Aorta (tissue), 5 donors: ENCODE measurements at regions not wholly inside any gene's neighbourhood (a gene's known extent, or its start where the extent isn't known, plus 50 kb on each side); places are given as distances from the start of the nearest gene placed in this dataset.
"Not testable (repeated sequence)": the region's sequence is repeated elsewhere in the genome, so short reads cannot be mapped to it uniquely, and the experiment has no call there.

Experiments used
- ATAC-seq: fragments of 200-7000 bp; cut with Tn5 transposase; one replicate; pipeline ENCODE4 v1.9.1; 2022; ENCODE audit warnings: moderate library complexity; ENCODE audit not compliant: low FRiP score
- DNase-seq, 2 donors: peaks; one replicate each; pipeline ENCODE4 v3.0.0-alpha.2; 2020
- H3K27ac ChIP-seq, 2 donors: one replicate each; pipeline ENCODE4 v1.5.1; 2013; ENCODE audit warnings: low read length in 2 of 2, mild to moderate bottlenecking in 2 of 2, moderate library complexity in 2 of 2, control low read depth in 1 of 2, inconsistent platforms in 1 of 2, low read depth in 1 of 2
- H3K27me3 ChIP-seq, 2 donors: one replicate each; pipeline ENCODE4 v1.6.1; 2013; ENCODE audit warnings: control low read depth in 1 of 2, low read length in 1 of 2, mild to moderate bottlenecking in 1 of 2, moderate library complexity in 1 of 2; ENCODE audit not compliant: insufficient read depth in 2 of 2, control insufficient read depth in 1 of 2
- H3K36me3 ChIP-seq, 2 donors: one replicate each; pipeline ENCODE4 v1.6.1; 2013; ENCODE audit warnings: control low read depth in 1 of 2, low read length in 1 of 2, mild to moderate bottlenecking in 1 of 2; ENCODE audit not compliant: insufficient read depth in 2 of 2, control insufficient read depth in 1 of 2
- H3K4me1 ChIP-seq, 2 donors: one replicate each; pipeline ENCODE4 v1.6.1; 2013; ENCODE audit warnings: low read length in 2 of 2, control low read depth in 1 of 2, mild to moderate bottlenecking in 1 of 2, moderate library complexity in 1 of 2; ENCODE audit not compliant: insufficient read depth in 2 of 2, control insufficient read depth in 1 of 2
- H3K4me3 ChIP-seq, 2 donors: one replicate each; pipeline ENCODE4 v1.5.1; 2013; ENCODE audit warnings: low read length in 2 of 2, control low read depth in 1 of 2, mild to moderate bottlenecking in 1 of 2
- H3K9me3 ChIP-seq: one replicate; pipeline ENCODE4 v1.6.1; 2013; ENCODE audit warnings: mild to moderate bottlenecking, low read length; ENCODE audit not compliant: control insufficient read depth
- WGBS, 2 donors: extraction: QIAGEN DNeasy Blood & Tissue Kit; methylation state at CpG; one replicate each; pipeline ENCODE4 v1.1.7; 2013; 5-methylcytosine and 5-hydroxymethylcytosine counted together
- intact Hi-C, 2 donors: fragments of 100-400 bp; cut with DNase I; formaldehyde crosslinking; loops; one replicate each; pipeline versions ENCODE4 v1.14.2 to v1.15.0; 2022
- donor health status: healthy with polysubstance abuse.
- donor health status: Bipolar disorder and iron deficiency.
- donor health status: DM: no; HTN: no; CAD: no.
- donor health status: DM: no; HTN: no; CAD: no.
- donor health status: DM: yes; HTN: yes; CAD: no.

GRCh38 chr10:4230036-4230435 lies 445.0 kb upstream of the KLF6 start:
- intact Hi-C loops: loop anchor here (10.0 kb wide), 2 partner anchors 285 to 995 kb away; no protein-coding TSS in a partner anchor
- no peak for ATAC-seq
- Histone ChIP-seq H3K27me3 (no peaks in the 10 kb centered on the region), H3K36me3 (no peaks in the 10 kb centered on the region), H3K4me3 (no peak overlapping the region), H3K4me1 (peaks cover 0 to 2% of the 10 kb centered on the region in 2 donors), H3K9me3 (no peaks in the 10 kb centered on the region), H3K27ac (no peak overlapping the region)
- DNase-seq: no peak
- 94 to 97% methylated on average over 1 of the region's 1 CpG for WGBS, 2 donors

- ATAC-seq: no peak
- 97% methylated on average over 5 of the region's 5 CpGs for WGBS, 2 donors
- Histone ChIP-seq H3K4me1 (peaks cover 0 to 2% of the 10 kb centered on the region in 2 donors), H3K27ac (no peak overlapping the region), H3K4me3 (no peak overlapping the region), H3K9me3 (no peaks in the 10 kb centered on the region), H3K27me3 (no peaks in the 10 kb centered on the region), H3K36me3 (no peaks in the 10 kb centered on the region)
- intact Hi-C loops: no loop called here
- DNase-seq: no peak
Observed at GRCh38 chr10:4229106-4229505, 444.1 kb upstream of the KLF6 start.

- intact Hi-C loops: no loop called here
- Histone ChIP-seq H3K4me3 (no peak overlapping the region), H3K4me1 (peaks cover 2 to 3% of the 10 kb centered on the region in 2 donors), H3K9me3 (no peaks in the 10 kb centered on the region), H3K27me3 (no peaks in the 10 kb centered on the region), H3K27ac (no peak overlapping the region), H3K36me3 (no peaks in the 10 kb centered on the region)
- no peak for ATAC-seq
- DNase-seq: no peak
Observed at GRCh38 chr10:4227586-4227985, 442.6 kb upstream of the KLF6 start.

- 96 to 97% methylated on average over 4 of the region's 4 CpGs for WGBS, 2 donors
- DNase-seq (no peak), ATAC-seq (no peak)
- H3K9me3 ChIP-seq: no peaks in the 10 kb centered on the region
- no peaks in the 10 kb centered on the region for H3K36me3 ChIP-seq
- H3K4me1 ChIP-seq: peaks cover 2 to 3% of the 10 kb centered on the region in 2 donors
- no peak overlapping the region for H3K27ac ChIP-seq
- no peak overlapping the region for H3K4me3 ChIP-seq
- H3K27me3 ChIP-seq: no peaks in the 10 kb centered on the region
- intact Hi-C loops: no loop called here
Observed at GRCh38 chr10:4226941-4227540, 442.0 kb upstream of the KLF6 start.

- no peak for ATAC-seq
Observed at GRCh38 chr10:4224178-4224577, 439.2 kb upstream of the KLF6 start.

GRCh38 chr10:4221310-4221709 lies 436.3 kb upstream of the KLF6 start:
- WGBS, 2 donors: 97 to 98% methylated on average over 2 of the region's 2 CpGs
- intact Hi-C loops, DNase-seq: not testable (repeated sequence)

More at GRCh38 chr10:4224178-4224577, 439.2 kb upstream of the KLF6 start:
- no peaks in the 10 kb centered on the region for H3K9me3 ChIP-seq
- H3K4me3 ChIP-seq: no peak overlapping the region
- no peaks in the 10 kb centered on the region for H3K27me3 ChIP-seq
- peaks cover 2 to 3% of the 10 kb centered on the region in 2 donors for H3K4me1 ChIP-seq
- H3K36me3 ChIP-seq: no peaks in the 10 kb centered on the region
- DNase-seq: no peak
- WGBS, 2 donors: 94 to 97% methylated on average over 6 of the region's 6 CpGs
- intact Hi-C loops: no loop called here
- H3K27ac ChIP-seq: no peak overlapping the region

GRCh38 chr10:4219901-4220300 lies 434.9 kb upstream of the KLF6 start:
- H3K27me3 ChIP-seq: no peaks in the 10 kb centered on the region
- H3K4me3 ChIP-seq: no peak overlapping the region
- no peaks in the 10 kb centered on the region for H3K9me3 ChIP-seq
- no peak overlapping the region for H3K27ac ChIP-seq
- H3K4me1 ChIP-seq: peaks cover 1 to 3% of the 10 kb centered on the region in 2 donors
- DNase-seq: no peak
- ATAC-seq: no peak
- intact Hi-C loops: no loop called here
- H3K36me3 ChIP-seq: no peaks in the 10 kb centered on the region
- WGBS, 2 donors: 96 to 97% methylated on average over 4 of the region's 4 CpGs

More at GRCh38 chr10:4221310-4221709, 436.3 kb upstream of the KLF6 start:
- not testable (repeated sequence) for H3K4me3 ChIP-seq, H3K4me1 ChIP-seq, ATAC-seq, H3K9me3 ChIP-seq, H3K36me3 ChIP-seq, H3K27ac ChIP-seq, H3K27me3 ChIP-seq

GRCh38 chr10:4217653-4218052 lies 432.6 kb upstream of the KLF6 start:
- intact Hi-C loops: no loop called here
- 4 to 9% methylated on average over 9 of the region's 9 CpGs for WGBS, 2 donors
- DNase-seq (no peak), ATAC-seq (no peak)
- no peaks in the 10 kb centered on the region for H3K9me3 ChIP-seq
- no peak overlapping the region for H3K27ac ChIP-seq
- no peaks in the 10 kb centered on the region for H3K36me3 ChIP-seq
- H3K4me3 ChIP-seq: no peak overlapping the region
- H3K4me1 ChIP-seq: peaks cover 0 to 1% of the 10 kb centered on the region in 2 donors
- H3K27me3 ChIP-seq: no peaks in the 10 kb centered on the region

GRCh38 chr10:4217187-4217586 lies 432.2 kb upstream of the KLF6 start:
- DNase-seq: no peak
- Histone ChIP-seq H3K4me1 (peaks cover 0 to 1% of the 10 kb centered on the region in 2 donors), H3K27me3 (no peaks in the 10 kb centered on the region), H3K4me3 (no peak overlapping the region), H3K9me3 (no peaks in the 10 kb centered on the region), H3K27ac (no peak overlapping the region), H3K36me3 (no peaks in the 10 kb centered on the region)
- no peak for ATAC-seq
- 57 to 64% methylated on average over 5 of the region's 5 CpGs for WGBS, 2 donors
- intact Hi-C loops: no loop called here
